ENCODE measurements at regions not wholly inside any gene's neighbourhood (a gene's known extent, or its start where the extent isn't known, plus 50 kb on each side); places are given as distances from the start of the nearest gene placed in this dataset.

DNA sequence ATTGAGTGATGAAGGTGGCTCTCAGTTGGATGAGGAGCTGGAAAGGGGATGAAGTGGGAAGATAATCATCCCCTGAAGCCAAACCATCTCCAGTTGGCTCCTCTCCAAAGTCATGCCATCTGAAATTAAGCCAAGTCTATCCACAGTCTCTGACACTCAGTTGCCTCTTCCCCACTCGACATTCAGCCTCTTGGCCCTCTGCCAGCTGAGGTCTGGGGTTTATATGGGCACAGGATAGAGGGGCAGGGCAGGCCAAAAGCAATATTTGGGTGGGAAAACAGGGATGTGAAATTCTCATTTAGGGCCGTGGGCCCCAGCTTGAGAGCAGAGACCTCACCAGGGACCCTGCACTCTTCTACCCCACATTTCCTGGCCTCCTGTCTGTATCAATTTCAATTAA lies 85.9 kb downstream of the SLITRK1 start:
- TF ChIP-seq, protein P1, sequence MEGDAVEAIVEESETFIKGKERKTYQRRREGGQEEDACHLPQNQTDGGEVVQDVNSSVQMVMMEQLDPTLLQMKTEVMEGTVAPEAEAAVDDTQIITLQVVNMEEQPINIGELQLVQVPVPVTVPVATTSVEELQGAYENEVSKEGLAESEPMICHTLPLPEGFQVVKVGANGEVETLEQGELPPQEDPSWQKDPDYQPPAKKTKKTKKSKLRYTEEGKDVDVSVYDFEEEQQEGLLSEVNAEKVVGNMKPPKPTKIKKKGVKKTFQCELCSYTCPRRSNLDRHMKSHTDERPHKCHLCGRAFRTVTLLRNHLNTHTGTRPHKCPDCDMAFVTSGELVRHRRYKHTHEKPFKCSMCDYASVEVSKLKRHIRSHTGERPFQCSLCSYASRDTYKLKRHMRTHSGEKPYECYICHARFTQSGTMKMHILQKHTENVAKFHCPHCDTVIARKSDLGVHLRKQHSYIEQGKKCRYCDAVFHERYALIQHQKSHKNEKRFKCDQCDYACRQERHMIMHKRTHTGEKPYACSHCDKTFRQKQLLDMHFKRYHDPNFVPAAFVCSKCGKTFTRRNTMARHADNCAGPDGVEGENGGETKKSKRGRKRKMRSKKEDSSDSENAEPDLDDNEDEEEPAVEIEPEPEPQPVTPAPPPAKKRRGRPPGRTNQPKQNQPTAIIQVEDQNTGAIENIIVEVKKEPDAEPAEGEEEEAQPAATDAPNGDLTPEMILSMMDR (IDR thresholded peaks at IDR 0.05; ENCODE audit: insufficient read depth, low read length), result no peak
- TF ChIP-seq SPI1 (IDR thresholded peaks at IDR 0.05; ENCODE audit: borderline replicate concordance, low read depth) (no peak), GABPA (IDR thresholded peaks at IDR 0.05; ENCODE audit: low read depth) (no peak)

All from HL-60 (cell line).